Activated T-helper 17 cell treated with anti-CD3 and anti-CD28 coated beads, Interleukin-2, amount 50 U/mL, for 72 hours (primary cell): ENCODE measurements at regions not wholly inside any gene's neighbourhood (a gene's known extent, or its start where the extent isn't known, plus 50 kb on each side); places are given as distances from the start of the nearest gene placed in this dataset.

Experiments used
- ATAC-seq: fragments of 150-1000 bp; cut with Tn5 transposase; replicated peaks from 2 replicates; pipeline ENCODE4 v1.10.0; 2021; ENCODE audit warnings: mild to moderate bottlenecking, moderate library complexity
- H3K27ac Mint-ChIP-seq: one replicate; pipeline ENCODE4 v1.8.0; 2022; ENCODE audit warnings: mixed read lengths
- H3K27me3 Mint-ChIP-seq: one replicate; pipeline ENCODE4 v1.8.0; 2022; ENCODE audit warnings: mixed read lengths
- H3K36me3 Mint-ChIP-seq: one replicate; pipeline ENCODE4 v1.8.0; 2022; ENCODE audit warnings: low read depth, mild to moderate bottlenecking, mixed read lengths
- H3K4me1 Mint-ChIP-seq: one replicate; pipeline ENCODE4 v1.8.0; 2022; ENCODE audit warnings: mixed read lengths
- H3K4me3 Mint-ChIP-seq: one replicate; pipeline ENCODE4 v1.8.0; 2022; ENCODE audit warnings: mild to moderate bottlenecking, mixed read lengths
- H3K9me3 Mint-ChIP-seq: one replicate; pipeline ENCODE4 v1.8.0; 2022; ENCODE audit warnings: mixed read lengths

DNA sequence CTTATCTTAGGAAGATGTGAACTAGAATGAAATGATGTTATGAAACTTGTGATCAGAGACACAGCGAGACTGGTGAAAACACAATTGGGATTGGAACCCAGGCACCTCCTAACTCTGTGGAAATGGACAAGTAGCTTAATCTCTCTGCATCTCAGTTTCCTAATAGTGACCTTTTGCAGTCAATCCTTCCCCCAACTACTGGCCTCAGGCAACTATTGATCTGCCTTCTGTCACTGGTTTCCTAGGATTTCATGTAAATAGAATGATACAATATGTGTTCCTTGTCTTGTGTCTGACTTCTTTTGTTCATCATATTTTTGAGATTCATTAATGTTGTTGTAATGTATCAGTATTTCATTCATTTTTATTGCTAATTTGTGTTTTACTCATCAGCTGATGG lies 341.7 kb downstream of the REEP3 start:
- Mint-ChIP-seq H3K36me3 (no peaks in the 10 kb centered on the region), H3K27me3 (peaks cover 53% of the 10 kb centered on the region), H3K9me3 (no peaks in the 10 kb centered on the region), H3K4me3 (no peak overlapping the region), H3K27ac (no peak overlapping the region), H3K4me1 (no peaks in the 10 kb centered on the region)
- no peak for ATAC-seq

DNA sequence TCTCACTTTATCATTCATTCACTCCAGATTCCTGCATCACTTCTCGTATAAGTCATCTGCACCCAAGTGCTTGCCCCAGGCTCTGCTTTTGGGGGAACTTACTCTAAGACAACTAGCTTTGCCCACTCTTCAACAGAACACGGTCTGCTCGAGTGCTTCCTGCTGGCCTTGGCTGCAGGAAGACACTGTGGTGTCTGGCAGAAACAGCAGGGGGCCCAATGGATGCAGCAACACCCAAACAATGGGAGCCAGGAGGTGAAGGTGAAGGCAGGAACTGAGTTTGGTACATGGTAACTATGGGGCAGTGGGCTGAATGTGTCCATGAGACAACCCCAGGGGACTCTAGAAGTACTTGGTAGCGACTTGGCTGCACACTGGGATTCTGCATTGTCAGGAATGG lies 344.0 kb downstream of the REEP3 start:
- H3K4me1 Mint-ChIP-seq = no peaks in the 10 kb centered on the region
- H3K36me3 Mint-ChIP-seq = no peaks in the 10 kb centered on the region

DNA sequence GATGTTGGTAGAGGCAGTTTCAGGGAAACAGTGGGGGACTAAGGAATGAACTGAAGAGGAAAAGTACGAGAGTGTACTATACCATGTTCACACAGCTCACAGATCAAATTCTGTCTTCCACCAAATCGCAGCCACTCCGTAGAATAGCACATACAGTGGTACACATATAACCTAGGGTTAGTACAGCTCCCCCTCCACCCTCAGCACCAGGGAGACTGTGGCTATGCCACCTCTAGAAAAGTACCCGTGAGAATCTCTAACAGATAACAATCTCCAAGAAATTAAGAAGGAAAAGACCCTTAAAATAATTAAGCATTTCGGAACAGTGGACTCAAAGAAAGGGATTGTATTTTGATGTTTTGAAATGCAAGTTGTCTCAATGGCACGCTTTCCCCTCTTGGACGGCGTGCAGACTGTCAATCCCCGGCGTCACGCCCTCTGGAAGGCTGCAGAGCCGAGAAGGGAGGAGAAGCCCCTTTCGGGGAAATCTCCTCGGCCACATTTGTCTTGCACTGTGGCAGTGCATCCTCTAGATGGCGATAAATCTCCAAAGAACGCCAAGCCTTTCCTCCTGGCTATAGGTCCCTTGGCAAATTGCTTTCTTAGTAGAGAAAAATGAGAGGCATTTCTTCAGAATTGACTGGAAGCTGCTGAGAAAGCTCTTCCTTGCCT lies 345.0 kb downstream of the REEP3 start:
- Mint-ChIP-seq H3K27me3 (peaks cover 45% of the 10 kb centered on the region), H3K4me3 (no peak overlapping the region), H3K4me1 (no peaks in the 10 kb centered on the region), H3K36me3 (no peaks in the 10 kb centered on the region), H3K9me3 (no peaks in the 10 kb centered on the region), H3K27ac (no peak overlapping the region)
- ATAC-seq = peak; percentile 54

More for the DNA sequence above, 344.0 kb downstream of the REEP3 start:
- Mint-ChIP-seq H3K27ac (no peak overlapping the region), H3K4me3 (no peak overlapping the region), H3K27me3 (peaks cover 47% of the 10 kb centered on the region), H3K9me3 (no peaks in the 10 kb centered on the region)
- ATAC-seq = no peak

DNA sequence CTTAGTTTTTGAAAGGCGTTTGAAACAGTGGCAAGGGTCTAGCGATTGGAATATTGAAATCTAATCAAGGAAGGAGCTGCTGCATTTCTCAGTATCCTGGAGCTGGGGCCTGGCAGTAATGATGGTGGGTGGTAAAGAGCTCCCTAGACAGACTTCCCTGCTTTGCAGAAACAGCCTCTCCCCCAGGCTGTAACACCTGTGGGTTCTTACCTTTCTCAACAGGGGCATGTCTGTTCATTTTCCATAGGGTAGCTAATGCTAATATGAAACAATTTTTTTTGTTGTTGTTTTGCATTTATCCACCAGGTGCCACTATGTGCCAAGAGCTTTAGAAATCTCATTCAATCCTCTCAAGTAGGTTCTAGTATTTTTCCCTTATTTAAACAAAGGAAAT lies 345.5 kb downstream of the REEP3 start:
- H3K4me3 Mint-ChIP-seq = no peak overlapping the region

DNA sequence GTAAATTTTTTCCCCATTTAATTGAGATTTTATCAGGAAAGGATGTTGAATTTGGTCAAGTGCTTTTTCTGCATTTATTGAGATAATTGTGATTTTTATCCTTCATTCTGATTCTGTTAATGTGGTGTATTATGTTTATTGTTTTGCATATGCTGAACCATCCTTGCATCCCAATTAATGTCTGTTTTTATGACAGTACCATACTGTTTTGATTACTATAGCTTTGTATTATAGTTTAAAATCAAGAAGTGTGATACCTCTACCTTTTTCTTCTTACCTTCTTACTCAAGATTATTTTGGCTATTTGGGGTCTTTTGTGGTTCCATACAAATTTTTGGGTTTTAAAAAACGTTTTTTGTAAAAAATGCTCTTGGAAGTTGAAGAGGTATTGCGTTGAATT lies 357.2 kb downstream of the REEP3 start:
- no peaks in the 10 kb centered on the region for H3K36me3 Mint-ChIP-seq
- no peak overlapping the region for H3K4me3 Mint-ChIP-seq
- H3K9me3 Mint-ChIP-seq = peaks cover 8% of the 10 kb centered on the region
- no peak for ATAC-seq
- no peaks in the 10 kb centered on the region for H3K27me3 Mint-ChIP-seq
- H3K27ac Mint-ChIP-seq = no peak overlapping the region
- H3K4me1 Mint-ChIP-seq = no peaks in the 10 kb centered on the region

More for the DNA sequence above, 345.5 kb downstream of the REEP3 start:
- Mint-ChIP-seq H3K36me3 (no peaks in the 10 kb centered on the region), H3K9me3 (no peaks in the 10 kb centered on the region), H3K27me3 (peaks cover 40% of the 10 kb centered on the region), H3K4me1 (no peaks in the 10 kb centered on the region), H3K27ac (no peak overlapping the region)
- peak; percentile 40 for ATAC-seq

DNA sequence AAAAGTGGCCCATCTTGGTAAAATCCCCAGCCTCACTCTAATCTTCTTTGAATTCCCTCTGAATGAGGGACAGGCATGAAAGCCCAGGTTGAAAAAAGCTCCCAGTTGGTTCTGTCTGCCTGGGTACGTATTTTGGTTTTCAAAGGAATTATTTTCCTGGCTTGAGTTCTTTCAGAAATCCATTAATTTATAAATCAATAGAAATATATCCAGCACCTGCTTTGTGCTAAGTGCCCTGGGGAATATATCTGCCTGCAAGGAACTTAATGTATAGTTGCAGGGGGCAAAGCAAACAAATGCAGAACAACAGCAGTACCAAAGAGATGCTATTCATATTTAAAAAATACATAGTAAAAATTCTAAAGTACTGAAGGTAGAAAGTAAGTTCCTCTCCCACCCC lies 362.7 kb downstream of the REEP3 start:
- no peaks in the 10 kb centered on the region for H3K4me1 Mint-ChIP-seq
- no peak overlapping the region for H3K27ac Mint-ChIP-seq
- H3K4me3 Mint-ChIP-seq = no peak overlapping the region
- H3K9me3 Mint-ChIP-seq = peaks cover 5% of the 10 kb centered on the region
- no peak for ATAC-seq
- peaks cover 8% of the 10 kb centered on the region for H3K27me3 Mint-ChIP-seq
- no peaks in the 10 kb centered on the region for H3K36me3 Mint-ChIP-seq

DNA sequence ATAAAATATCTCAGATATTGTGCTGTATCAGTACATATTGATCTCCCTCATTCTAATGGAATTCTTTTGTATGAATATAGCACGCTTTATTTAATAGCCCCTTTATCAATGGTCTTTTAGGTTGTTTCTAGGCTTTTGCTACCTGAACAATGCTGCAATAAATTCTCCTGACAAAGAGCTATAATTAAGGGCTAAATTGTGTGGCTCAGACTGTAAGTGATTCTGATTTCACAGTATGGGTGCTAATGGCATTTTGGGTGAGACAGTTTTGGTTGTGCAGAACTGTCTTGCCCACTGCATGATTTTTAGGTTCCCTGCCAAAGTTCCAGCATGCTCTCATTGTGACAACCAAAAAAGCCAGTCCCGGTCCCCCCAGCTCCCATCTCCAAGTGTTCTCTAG lies 363.2 kb downstream of the REEP3 start:
- Mint-ChIP-seq H3K9me3 (peaks cover 5% of the 10 kb centered on the region), H3K27me3 (peaks cover 8% of the 10 kb centered on the region), H3K27ac (no peak overlapping the region), H3K4me1 (no peaks in the 10 kb centered on the region), H3K36me3 (no peaks in the 10 kb centered on the region), H3K4me3 (no peak overlapping the region)
- no peak for ATAC-seq

DNA sequence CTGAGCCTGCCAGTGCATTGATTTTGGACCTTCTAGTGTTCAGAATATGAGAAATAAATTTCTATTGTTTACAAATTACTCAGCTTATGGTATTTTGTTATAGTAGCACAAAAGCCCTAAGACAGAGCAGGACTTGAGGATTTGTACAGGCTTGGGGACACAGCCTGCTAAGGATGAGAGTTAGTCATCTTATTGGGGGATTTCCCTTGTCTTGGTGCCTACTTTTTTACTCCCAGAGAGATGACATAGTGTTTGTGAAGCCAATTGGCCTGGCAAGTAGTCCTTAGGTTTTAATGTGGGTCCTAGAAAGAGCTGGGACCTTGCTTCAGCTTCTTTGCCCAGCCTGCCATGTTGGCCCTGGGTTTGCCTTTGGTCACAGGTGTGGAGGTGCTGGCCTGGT lies 364.0 kb downstream of the REEP3 start:
- no peaks in the 10 kb centered on the region for H3K4me1 Mint-ChIP-seq
- no peak overlapping the region for H3K4me3 Mint-ChIP-seq
- H3K27me3 Mint-ChIP-seq = peaks cover 8% of the 10 kb centered on the region
- peak; percentile 47 for ATAC-seq
- no peaks in the 10 kb centered on the region for H3K9me3 Mint-ChIP-seq
- no peak overlapping the region for H3K27ac Mint-ChIP-seq
- no peaks in the 10 kb centered on the region for H3K36me3 Mint-ChIP-seq

DNA sequence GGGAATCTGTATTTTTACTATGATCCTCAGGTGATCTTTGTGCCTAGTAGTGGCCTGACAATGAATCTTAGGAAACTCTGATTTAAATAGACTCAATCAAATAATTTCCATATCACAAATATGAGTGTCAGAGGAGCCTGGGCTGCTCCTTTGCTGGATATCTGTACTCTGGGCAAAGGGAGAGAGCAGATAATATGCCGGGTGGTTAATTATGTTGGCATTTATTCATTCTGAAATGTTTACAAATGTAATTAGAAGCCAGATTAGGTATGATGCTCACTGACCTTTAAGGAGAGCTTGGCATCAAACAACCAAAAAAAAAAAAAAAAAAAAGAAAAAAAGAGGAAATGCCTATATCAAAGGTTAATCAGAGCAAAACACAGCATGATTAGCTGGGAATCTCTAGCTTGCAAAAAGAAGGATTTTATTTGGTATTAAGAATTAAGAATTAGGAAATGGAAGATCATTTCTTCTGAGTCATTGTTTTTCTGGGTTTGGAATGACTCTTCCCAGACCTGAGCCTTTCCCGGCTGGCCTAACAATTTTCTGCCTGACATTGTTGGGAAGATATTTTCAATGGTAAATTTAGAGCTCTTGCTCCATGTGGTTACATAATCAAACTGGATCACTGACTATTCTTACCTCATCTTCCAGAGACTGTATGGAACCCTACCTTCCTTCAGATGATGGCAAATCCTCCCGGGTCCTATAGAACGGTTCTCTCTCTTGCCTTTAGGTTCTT lies 365.3 kb downstream of the REEP3 start:
- H3K4me3 Mint-ChIP-seq = no peak overlapping the region
- H3K27ac Mint-ChIP-seq = no peak overlapping the region
- H3K9me3 Mint-ChIP-seq = no peaks in the 10 kb centered on the region
- ATAC-seq = no peak
- peaks cover 8% of the 10 kb centered on the region for H3K27me3 Mint-ChIP-seq
- no peaks in the 10 kb centered on the region for H3K4me1 Mint-ChIP-seq
- H3K36me3 Mint-ChIP-seq = no peaks in the 10 kb centered on the region

DNA sequence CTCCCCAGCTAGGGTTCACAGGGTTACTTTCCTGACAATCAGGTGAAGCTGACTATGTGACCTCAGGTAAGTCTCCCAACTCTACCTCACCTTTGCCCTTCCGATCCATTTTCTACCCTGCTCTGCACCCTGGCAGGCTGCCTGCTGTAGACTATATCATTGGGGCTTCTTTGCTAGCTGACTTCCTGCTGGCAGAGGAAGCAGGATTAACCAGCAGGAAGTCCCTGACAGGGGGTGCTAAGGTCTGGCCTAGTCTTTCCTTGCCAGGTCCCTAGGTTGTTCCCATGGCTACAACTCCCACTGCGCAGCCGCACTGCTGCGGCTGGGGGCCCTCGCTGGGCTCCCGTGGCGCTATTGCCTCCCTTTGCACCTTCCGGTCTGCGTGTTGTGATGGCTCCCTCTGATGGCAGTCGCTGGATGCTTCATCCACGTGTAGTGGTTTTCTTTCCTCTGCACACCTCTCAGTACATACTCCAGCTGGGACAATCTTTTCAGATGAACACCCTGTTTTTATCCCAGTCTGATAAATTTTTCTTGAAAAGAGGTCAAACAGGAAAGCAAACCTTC lies 365.9 kb downstream of the REEP3 start:
- Mint-ChIP-seq H3K4me3 (no peak overlapping the region), H3K9me3 (no peaks in the 10 kb centered on the region), H3K27me3 (peaks cover 8% of the 10 kb centered on the region), H3K36me3 (no peaks in the 10 kb centered on the region), H3K4me1 (no peaks in the 10 kb centered on the region), H3K27ac (no peak overlapping the region)
- no peak for ATAC-seq

DNA sequence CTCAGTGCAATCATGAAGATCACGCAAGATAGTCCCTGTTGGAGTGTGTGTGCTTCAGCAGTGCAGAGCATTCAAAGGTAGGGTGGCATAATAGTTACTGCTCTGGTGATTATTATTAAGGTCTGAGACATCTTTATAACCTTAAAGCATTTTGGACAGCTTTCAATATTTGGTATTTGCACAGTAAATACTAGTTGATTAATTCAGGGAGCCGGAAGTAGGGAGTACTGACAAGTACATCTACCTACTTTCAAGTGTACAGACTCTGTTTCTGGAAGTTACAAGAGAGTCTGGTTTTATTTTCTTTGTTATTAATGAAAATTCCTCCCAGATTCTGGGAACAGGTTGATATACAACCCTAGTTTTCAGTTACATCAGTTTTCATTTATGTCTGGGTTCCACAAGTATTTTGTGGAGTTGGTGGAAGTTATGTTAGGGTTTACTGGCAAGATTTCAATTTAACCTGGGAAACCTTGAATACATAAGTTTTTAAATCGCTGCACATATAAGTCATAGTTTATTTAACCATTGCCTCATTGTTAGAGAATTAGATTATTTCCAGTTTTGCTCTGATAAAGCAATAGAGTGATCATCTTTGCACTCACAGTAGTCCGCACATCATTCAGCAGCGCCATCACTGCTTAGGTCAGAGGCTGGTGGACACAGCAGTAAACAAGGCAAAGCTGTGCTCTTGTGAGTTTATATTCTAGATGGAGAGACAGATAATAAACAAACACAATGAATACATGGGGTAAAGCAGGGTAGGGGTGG lies 366.6 kb downstream of the REEP3 start:
- H3K36me3 Mint-ChIP-seq = no peaks in the 10 kb centered on the region
- ATAC-seq = no peak
- H3K27me3 Mint-ChIP-seq = peaks cover 8% of the 10 kb centered on the region
- no peak overlapping the region for H3K4me3 Mint-ChIP-seq
- no peaks in the 10 kb centered on the region for H3K9me3 Mint-ChIP-seq
- H3K4me1 Mint-ChIP-seq = no peaks in the 10 kb centered on the region
- H3K27ac Mint-ChIP-seq = no peak overlapping the region

DNA sequence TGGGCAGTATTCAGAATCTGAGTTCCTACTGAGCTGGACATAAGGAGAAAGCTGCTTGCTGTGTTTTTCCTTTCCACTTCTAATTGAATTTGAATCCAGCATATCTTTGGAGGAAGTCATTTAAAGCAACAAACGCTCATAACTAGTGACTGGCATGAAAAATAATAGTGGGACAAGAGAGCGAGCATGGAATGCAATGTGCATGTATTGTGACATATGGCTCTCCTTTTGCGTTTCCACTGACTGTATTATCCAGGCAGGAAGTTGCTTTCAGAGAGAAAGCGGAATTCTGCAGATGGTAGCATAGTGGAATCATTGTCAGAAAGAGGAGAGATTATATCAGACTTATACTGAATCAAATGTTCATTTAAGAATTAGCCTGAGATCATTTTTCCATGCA lies 368.6 kb downstream of the REEP3 start:
- no peaks in the 10 kb centered on the region for H3K36me3 Mint-ChIP-seq
- ATAC-seq = no peak
- H3K4me3 Mint-ChIP-seq = no peak overlapping the region
- no peaks in the 10 kb centered on the region for H3K9me3 Mint-ChIP-seq
- H3K4me1 Mint-ChIP-seq = no peaks in the 10 kb centered on the region
- H3K27ac Mint-ChIP-seq = no peak overlapping the region
- H3K27me3 Mint-ChIP-seq = peaks cover 16% of the 10 kb centered on the region

DNA sequence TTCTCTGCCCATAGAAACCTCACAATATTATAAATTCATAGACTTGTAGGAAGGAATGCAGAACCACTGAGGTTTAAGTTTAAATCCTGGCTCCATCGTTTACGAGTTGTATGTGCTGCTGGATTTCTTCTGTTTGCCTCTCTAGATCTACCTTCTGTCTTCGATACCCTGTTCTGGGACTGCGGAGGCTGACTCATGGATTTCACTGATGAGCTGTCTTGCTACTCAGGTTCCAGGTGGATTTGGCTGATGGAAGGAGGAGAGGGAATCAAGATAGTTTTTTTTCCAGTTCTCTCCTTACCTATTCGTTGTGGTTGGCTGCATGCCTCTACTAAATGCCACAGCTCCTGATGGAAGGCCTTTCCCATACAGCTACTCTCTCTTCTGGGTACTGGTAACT lies 375.8 kb downstream of the REEP3 start:
- Mint-ChIP-seq H3K4me3 (no peak overlapping the region), H3K27me3 (peaks cover 22% of the 10 kb centered on the region)
- ATAC-seq = no peak

DNA sequence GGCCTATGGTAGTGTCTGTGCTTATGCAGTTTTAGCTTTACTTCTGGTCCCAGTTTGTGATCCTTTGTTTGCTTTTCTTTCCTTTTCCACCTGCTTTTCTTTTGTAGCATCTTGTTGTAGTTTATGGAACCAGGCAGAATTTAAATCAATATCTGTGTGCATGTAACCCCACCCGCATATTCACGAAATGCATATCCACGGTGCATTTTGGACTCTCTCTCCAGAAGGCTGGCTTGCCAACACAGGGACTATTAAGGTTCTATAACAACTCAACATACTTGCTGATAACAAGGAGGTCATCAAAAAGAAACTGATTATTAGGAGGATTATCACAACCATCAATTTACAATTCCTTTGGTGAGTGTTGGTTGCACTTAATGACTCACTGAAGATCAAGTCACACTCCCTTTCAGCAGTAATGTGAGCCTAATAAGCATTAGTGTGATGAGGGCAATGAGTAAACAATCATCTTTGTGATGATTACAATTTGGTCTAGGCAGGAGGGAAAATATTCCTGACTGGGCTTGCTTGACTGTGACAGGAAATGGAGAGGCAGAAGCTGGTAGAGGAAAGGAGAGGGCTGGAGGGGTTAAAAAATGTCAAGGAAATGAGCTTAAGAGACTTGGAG lies 378.6 kb downstream of the REEP3 start:
- no peak for ATAC-seq
- Mint-ChIP-seq H3K36me3 (no peaks in the 10 kb centered on the region), H3K27ac (no peak overlapping the region), H3K9me3 (no peaks in the 10 kb centered on the region), H3K4me1 (no peaks in the 10 kb centered on the region), H3K27me3 (peaks cover 15% of the 10 kb centered on the region), H3K4me3 (no peak overlapping the region)

More for the DNA sequence above, 375.8 kb downstream of the REEP3 start:
- Mint-ChIP-seq H3K27ac (no peak overlapping the region), H3K4me1 (no peaks in the 10 kb centered on the region), H3K9me3 (no peaks in the 10 kb centered on the region), H3K36me3 (no peaks in the 10 kb centered on the region)
